GM12878 (cell line): ENCODE measurements at regions not wholly inside any gene's neighbourhood (a gene's known extent, or its start where the extent isn't known, plus 50 kb on each side); places are given as distances from the start of the nearest gene placed in this dataset.

Experiments
- ATAC-seq: fragments of 200-7000 bp; cut with Tn5 transposase; 3 replicates; pipeline ENCODE4 v1.9.1; 2020; ENCODE audit warnings: mild to moderate bottlenecking, moderate library complexity
- BruUV-seq: library from RNA; stranded (reverse); fragments of 400-500 nt; replicated peaks from 2 replicates; lab custom pipeline; 2021; lab: Mats Ljungman, UMichigan
- CTCF ChIA-PET: fragments of 300-600 bp; sonication (Branson Sonifier 250); formaldehyde crosslinking; extraction: SDS; loops from one replicate; lab custom pipeline; 2021; ENCODE audit warnings: inconsistent platforms; lab: Yijun Ruan, JAX
- POLR2A ChIA-PET: fragments of 350-600 bp; formaldehyde crosslinking; extraction: SDS; loops from one replicate; lab custom pipeline; 2021; ENCODE audit warnings: inconsistent platforms; lab: Charles Lee
- RAD21 ChIA-PET: fragments of 300-600 bp; sonication (Branson Sonifier 250); formaldehyde crosslinking; loops from one replicate; lab custom pipeline; 2023; ENCODE audit warnings: antibody characterized with exemption; ENCODE audit not compliant: unreplicated experiment; lab: Charles Lee
- SMC1A ChIA-PET: fragments of 300-600 bp; sonication (Branson Sonifier 250); formaldehyde crosslinking; loops from one replicate; lab custom pipeline; 2023; ENCODE audit not compliant: unreplicated experiment, uncharacterized antibody; lab: Charles Lee
- DNase-seq: peaks from one replicate; pipeline ENCODE4 v3.0.0-alpha.2; 2011; ENCODE audit warnings: low read depth, low spot score
- FAIRE-seq: peaks from 3 replicates; lab custom pipeline; 2011; peaks lifted over from hg19 to GRCh38; lab: Jason Lieb, UNC
- H2AFZ ChIP-seq: 2 replicates; pipeline ENCODE4 v1.6.0; 2011; ENCODE audit warnings: low read depth, low read length, control low read depth; ENCODE audit not compliant: control insufficient read depth
- H3K27ac ChIP-seq: 2 replicates; pipeline ENCODE4 v1.5.1; 2011; ENCODE audit warnings: control low read depth; ENCODE audit not compliant: control insufficient read depth, insufficient read depth
- H3K27me3 ChIP-seq, 2 experiments: replicated peaks in 1 of 2; 2 replicates each; pipeline versions ENCODE4 v1.6.0 to v1.6.1; 2011; ENCODE audit warnings: low read length in 1 of 2; ENCODE audit not compliant: control insufficient read depth in 2 of 2, insufficient read depth in 2 of 2
- H3K36me3 ChIP-seq, 2 experiments: 2 replicates each; pipeline ENCODE4 v1.5.1; 2011; ENCODE audit warnings: low read length in 1 of 2; ENCODE audit not compliant: control insufficient read depth in 2 of 2, insufficient read depth in 2 of 2
- H3K4me1 ChIP-seq: 2 replicates; pipeline ENCODE4 v1.6.1; 2011; ENCODE audit warnings: mild to moderate bottlenecking, low read length, moderate library complexity, mixed read lengths; ENCODE audit not compliant: control insufficient read depth, insufficient read depth
- H3K4me2 ChIP-seq: 2 replicates; pipeline ENCODE4 v1.6.0; 2011; ENCODE audit warnings: control low read depth; ENCODE audit not compliant: control insufficient read depth, insufficient read depth
- H3K4me3 ChIP-seq: fragments of 200-600 bp; sonication (generic); 2 replicates; pipeline ENCODE4 v1.5.1; 2016
- H3K79me2 ChIP-seq: 2 replicates; pipeline ENCODE4 v1.6.0; 2011; ENCODE audit warnings: low read length; ENCODE audit not compliant: control insufficient read depth, insufficient read depth
- H3K9ac ChIP-seq: 2 replicates; pipeline ENCODE4 v1.8.0; 2011; ENCODE audit warnings: low read length, control low read depth, mixed read lengths; ENCODE audit not compliant: control insufficient read depth, insufficient read depth
- H3K9me3 ChIP-seq: replicated peaks from 3 replicates; pipeline ENCODE4 v1.5.1; 2011; ENCODE audit warnings: mild to moderate bottlenecking, low read length; ENCODE audit not compliant: control insufficient read depth, insufficient read depth
- H4K20me1 ChIP-seq: 2 replicates; pipeline ENCODE4 v1.6.0; 2011; ENCODE audit not compliant: control insufficient read depth, insufficient read depth
- ASH2L ChIP-seq: fragments of 300-600, 200-600 bp; sonication (generic); IDR thresholded peaks from 2 replicates; pipeline ENCODE4 v1.6.1; 2017; ENCODE audit warnings: low read depth, mild to moderate bottlenecking, borderline replicate concordance
- CBX3 ChIP-seq: fragments of 200-600 bp; sonication (generic); IDR thresholded peaks from 2 replicates; pipeline ENCODE4 v1.6.1; 2016; ENCODE audit warnings: low read depth, borderline replicate concordance
- CBX5 ChIP-seq: sonication (generic); IDR thresholded peaks from 2 replicates; pipeline ENCODE4 v1.6.1; 2016; ENCODE audit warnings: low read depth, moderate library complexity, mild to moderate bottlenecking, inconsistent platforms
- CHD4 ChIP-seq: fragments of 200-600 bp; sonication (generic); IDR thresholded peaks from 2 replicates; pipeline ENCODE4 v1.6.1; 2016; ENCODE audit warnings: mild to moderate bottlenecking
- HDAC6 ChIP-seq: fragments of 200-600 bp; sonication (generic); IDR thresholded peaks from one replicate; pipeline ENCODE4 v1.8.0; 2017; ENCODE audit warnings: antibody characterized with exemption; ENCODE audit not compliant: unreplicated experiment
- JUND ChIP-seq: IDR thresholded peaks from 2 replicates; pipeline ENCODE4 v1.6.1; 2012; ENCODE audit warnings: low read depth, mild to moderate bottlenecking, low read length, improper control_type of control experiment, moderate library complexity
- MTA3 ChIP-seq: IDR thresholded peaks from 2 replicates; pipeline ENCODE4 v1.6.1; 2012; ENCODE audit warnings: low read length, inconsistent platforms, borderline replicate concordance
- MYC ChIP-seq: IDR thresholded peaks from 2 replicates; pipeline ENCODE4 v1.6.1; 2011; ENCODE audit warnings: mild to moderate bottlenecking, low read length, moderate library complexity, inconsistent platforms; ENCODE audit not compliant: insufficient read depth, insufficient replicate concordance, insufficient read length, severe bottlenecking
- PKNOX1 ChIP-seq: fragments of 450-650 bp; IDR thresholded peaks from 2 replicates; pipeline ENCODE4 v1.6.1; 2016; ENCODE audit warnings: mild to moderate bottlenecking
- RAD51 ChIP-seq: fragments of 450-650 bp; IDR thresholded peaks from 2 replicates; pipeline ENCODE4 v1.6.1; 2016; ENCODE audit warnings: moderate library complexity, mild to moderate bottlenecking, inconsistent platforms
- SRF ChIP-seq, 2 experiments: IDR thresholded peaks; 2 replicates each; pipeline ENCODE4 v1.6.1; 2011; ENCODE audit warnings: low read depth in 2 of 2, low read length in 2 of 2, mild to moderate bottlenecking in 1 of 2, moderate library complexity in 1 of 2
- ZNF217 ChIP-seq: fragments of 450-650 bp; IDR thresholded peaks from 2 replicates; pipeline ENCODE4 v1.6.1; 2017; ENCODE audit warnings: antibody characterized with exemption, mild to moderate bottlenecking
- WGBS: methylation state at CpG from one replicate; pipeline ENCODE4 v1.1.6; 2016; ENCODE audit warnings: low lambda C conversion rate; ENCODE audit not compliant: insufficient replicate concordance, insufficient coverage; ENCODE audit errors: missing lambda C conversion rate; 5-methylcytosine and 5-hydroxymethylcytosine counted together
- in situ Hi-C: fragments of 300-500 bp; cut with MboI; formaldehyde crosslinking; loops from 9 replicates; pipeline ENCODE4 v1.14.3; 2018; ENCODE audit warnings: mixed read lengths
- intact Hi-C: fragments of 100-400 bp; cut with micrococcal nuclease; formaldehyde crosslinking; loops from one replicate; pipeline ENCODE4 v1.14.2; 2022; ENCODE audit not compliant: unreplicated experiment
- TF ChIP-seq, protein P1 (sequence below), 3 experiments: IDR thresholded peaks in 2 of 3; conservative IDR thresholded peaks in 1 of 3; 2 replicates each; pipeline ENCODE4 v1.5.1; 2011; ENCODE audit warnings: low read depth in 3 of 3, low read length in 3 of 3, mild to moderate bottlenecking in 3 of 3, control low read depth in 2 of 3, moderate library complexity in 2 of 3, inconsistent platforms in 1 of 3, mixed read lengths in 1 of 3; ENCODE audit not compliant: control insufficient read depth in 2 of 3, insufficient read depth in 1 of 3; ENCODE audit errors: extremely low read depth in 1 of 3

- DNase-seq: no peak
- ATAC-seq: no peak
- Histone ChIP-seq H3K4me2 (no peak overlapping the region), H3K27me3 (no peaks in the 10 kb centered on the region; a peak in 1 of 4 replicates), H3K4me3 (no peak overlapping the region), H3K9ac (no peak overlapping the region), H3K36me3 (no peaks in the 10 kb centered on the region), H3K27ac (no peak overlapping the region), H3K79me2 (no peaks in the 10 kb centered on the region), H3K4me1 (no peaks in the 10 kb centered on the region), H2AFZ (no peak overlapping the region), H4K20me1 (no peaks in the 10 kb centered on the region), H3K9me3 (no peaks in the 10 kb centered on the region)
- no peak for TF ChIP-seq MYC
- FAIRE-seq: no peak
- ChIA-PET RAD21 (no interaction called here), POLR2A (no interaction called here), SMC1A (no interaction called here), CTCF (interaction anchor here (2.7 kb wide), 1 partner anchor 44 kb away, joined by 10 read pairs; no protein-coding TSS in a partner anchor)
- WGBS: 30% methylated on average over 3 of the region's 3 CpGs
- in situ Hi-C loops: no loop called here
- intact Hi-C loops: loop anchor here (10.0 kb wide), 1 partner anchor 65 kb away; no protein-coding TSS in a partner anchor
- BruUV-seq: no TSS peak
Measured at GRCh38 chr15:79640206-79640605, 208.1 kb downstream of the MINAR1 start.

- Histone ChIP-seq H3K27ac (no peak overlapping the region), H3K4me1 (no peaks in the 10 kb centered on the region), H4K20me1 (no peaks in the 10 kb centered on the region), H3K79me2 (no peaks in the 10 kb centered on the region), H3K4me2 (no peak overlapping the region), H3K9ac (no peak overlapping the region), H2AFZ (no peak overlapping the region), H3K36me3 (no peaks in the 10 kb centered on the region), H3K9me3 (no peaks in the 10 kb centered on the region), H3K27me3 (no peaks in the 10 kb centered on the region; a peak in 1 of 4 replicates), H3K4me3 (no peak overlapping the region)
- FAIRE-seq (no peak), DNase-seq (no peak), ATAC-seq (no peak)
- CTCF ChIA-PET: interaction anchor here (0.6 to 1.2 kb wide), 3 partner anchors 18 to 112 kb away, joined by 3 to 4 read pairs (median 3); no protein-coding TSS in a partner anchor
- POLR2A ChIA-PET: no interaction called here
- intact Hi-C loops: loop anchor here (10.0 kb wide), 1 partner anchor 63 kb away; no protein-coding TSS in a partner anchor
- SMC1A ChIA-PET: interaction anchor here (0.7 to 1.2 kb wide), 2 partner anchors 212 to 741 kb away, joined by 3 read pairs; no protein-coding TSS in a partner anchor
- in situ Hi-C loops: no loop called here
- RAD21 ChIA-PET: interaction anchor here (0.6 kb wide), 1 partner anchor 526 kb away, joined by 3 read pairs; no protein-coding TSS in a partner anchor
- BruUV-seq: no TSS peak
- TF ChIP-seq MTA3: no peak
- TF ChIP-seq ZNF217: no peak
- no peak for TF ChIP-seq PKNOX1
- TF ChIP-seq CBX3: no peak
- no peak for TF ChIP-seq RAD51
- TF ChIP-seq SRF (IDR thresholded peaks at IDR 0.05; ENCODE audit: low read depth in 2 of 2, low read length in 2 of 2): no peak
- no peak for TF ChIP-seq CBX5
- TF ChIP-seq CHD4: no peak
- TF ChIP-seq ASH2L: no peak
- TF ChIP-seq HDAC6: no peak
- TF ChIP-seq JUND: no peak
- TF ChIP-seq, protein P1, sequence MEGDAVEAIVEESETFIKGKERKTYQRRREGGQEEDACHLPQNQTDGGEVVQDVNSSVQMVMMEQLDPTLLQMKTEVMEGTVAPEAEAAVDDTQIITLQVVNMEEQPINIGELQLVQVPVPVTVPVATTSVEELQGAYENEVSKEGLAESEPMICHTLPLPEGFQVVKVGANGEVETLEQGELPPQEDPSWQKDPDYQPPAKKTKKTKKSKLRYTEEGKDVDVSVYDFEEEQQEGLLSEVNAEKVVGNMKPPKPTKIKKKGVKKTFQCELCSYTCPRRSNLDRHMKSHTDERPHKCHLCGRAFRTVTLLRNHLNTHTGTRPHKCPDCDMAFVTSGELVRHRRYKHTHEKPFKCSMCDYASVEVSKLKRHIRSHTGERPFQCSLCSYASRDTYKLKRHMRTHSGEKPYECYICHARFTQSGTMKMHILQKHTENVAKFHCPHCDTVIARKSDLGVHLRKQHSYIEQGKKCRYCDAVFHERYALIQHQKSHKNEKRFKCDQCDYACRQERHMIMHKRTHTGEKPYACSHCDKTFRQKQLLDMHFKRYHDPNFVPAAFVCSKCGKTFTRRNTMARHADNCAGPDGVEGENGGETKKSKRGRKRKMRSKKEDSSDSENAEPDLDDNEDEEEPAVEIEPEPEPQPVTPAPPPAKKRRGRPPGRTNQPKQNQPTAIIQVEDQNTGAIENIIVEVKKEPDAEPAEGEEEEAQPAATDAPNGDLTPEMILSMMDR (IDR thresholded peaks at IDR 0.05 in 2 of 3, conservative IDR thresholded peaks at IDR 0.05 in 1 of 3; ENCODE audit: control insufficient read depth in 2 of 3, extremely low read depth in 1 of 3, insufficient read depth in 1 of 3, low read depth in 3 of 3, low read length in 3 of 3): no peak
Measured at GRCh38 chr15:79641841-79642240, 209.7 kb downstream of the MINAR1 start.
